Type B pancreatic cell (in vitro differentiated cells): ENCODE measurements at regions not wholly inside any gene's neighbourhood (a gene's known extent, or its start where the extent isn't known, plus 50 kb on each side); places are given as distances from the start of the nearest gene placed in this dataset.

Source experiments
- DNase-seq: peaks from one replicate; pipeline ENCODE4 v3.0.0; 2021; ENCODE audit warnings: mixed read lengths; ENCODE audit not compliant: unreplicated experiment; ENCODE audit errors: extremely low spot score
- H3K27ac Mint-ChIP-seq: 2 replicates; pipeline ENCODE4 v1.8.0; 2021; ENCODE audit warnings: mild to moderate bottlenecking, mixed read lengths
- H3K27me3 Mint-ChIP-seq: 2 replicates; pipeline ENCODE4 v1.8.0; 2021; ENCODE audit warnings: mixed read lengths
- H3K36me3 Mint-ChIP-seq: 2 replicates; pipeline ENCODE4 v1.8.0; 2021; ENCODE audit warnings: mixed read lengths
- H3K4me1 Mint-ChIP-seq: one replicate; pipeline ENCODE4 v1.8.0; 2021; ENCODE audit warnings: mixed read lengths; ENCODE audit not compliant: unreplicated experiment
- H3K4me3 Mint-ChIP-seq: 2 replicates; pipeline ENCODE4 v1.8.0; 2021; ENCODE audit warnings: mild to moderate bottlenecking, mixed read lengths
- H3K9me3 Mint-ChIP-seq: 2 replicates; pipeline ENCODE4 v1.8.0; 2021; ENCODE audit warnings: mixed read lengths
- CTCF ChIP-seq: fragments of 200-600 bp; sonication (generic); conservative IDR thresholded peaks from 2 replicates; pipeline ENCODE4 v1.5.0; 2021; ENCODE audit warnings: antibody characterized with exemption, mild to moderate bottlenecking

- Mint-ChIP-seq H3K9me3 (peaks cover 4% of the 10 kb centered on the region), H3K27ac (no peak overlapping the region), H3K4me3 (no peak overlapping the region), H3K36me3 (peaks cover 16% of the 10 kb centered on the region), H3K4me1 (peaks cover 6% of the 10 kb centered on the region), H3K27me3 (no peaks in the 10 kb centered on the region)
- no peak for DNase-seq
- no peak for TF ChIP-seq CTCF
Measured at GRCh38 chr12:31872831-31873604, 86.2 kb upstream of the RESF1 start.

- H3K27ac Mint-ChIP-seq: no peak overlapping the region
- H3K9me3 Mint-ChIP-seq: peaks cover 2% of the 10 kb centered on the region
- no peaks in the 10 kb centered on the region for H3K27me3 Mint-ChIP-seq
- H3K4me1 Mint-ChIP-seq: no peaks in the 10 kb centered on the region
- H3K4me3 Mint-ChIP-seq: no peak overlapping the region
- no peak for DNase-seq
- peaks cover 13% of the 10 kb centered on the region for H3K36me3 Mint-ChIP-seq
- TF ChIP-seq CTCF: no peak
Measured at GRCh38 chr12:31869972-31870371, 89.2 kb upstream of the RESF1 start.

- H3K4me3 Mint-ChIP-seq: no peak overlapping the region
- no peak overlapping the region for H3K27ac Mint-ChIP-seq
- no peaks in the 10 kb centered on the region for H3K4me1 Mint-ChIP-seq
- DNase-seq: no peak
- TF ChIP-seq CTCF: no peak
- no peaks in the 10 kb centered on the region for H3K9me3 Mint-ChIP-seq
- no peaks in the 10 kb centered on the region for H3K27me3 Mint-ChIP-seq
- H3K36me3 Mint-ChIP-seq: peaks cover 5% of the 10 kb centered on the region
Measured at GRCh38 chr12:31868965-31869364, 90.2 kb upstream of the RESF1 start.

GRCh38 chr12:31867292-31867691 is 91.9 kb upstream of the RESF1 start:
- no peaks in the 10 kb centered on the region for H3K4me1 Mint-ChIP-seq
- H3K9me3 Mint-ChIP-seq: no peaks in the 10 kb centered on the region
- no peak overlapping the region for H3K4me3 Mint-ChIP-seq

GRCh38 chr12:31866523-31866922 is 92.7 kb upstream of the RESF1 start:
- no peaks in the 10 kb centered on the region for H3K4me1 Mint-ChIP-seq
- no peak overlapping the region for H3K27ac Mint-ChIP-seq
- no peak overlapping the region for H3K4me3 Mint-ChIP-seq
- no peaks in the 10 kb centered on the region for H3K36me3 Mint-ChIP-seq
- no peaks in the 10 kb centered on the region for H3K27me3 Mint-ChIP-seq
- no peaks in the 10 kb centered on the region for H3K9me3 Mint-ChIP-seq
- no peak for TF ChIP-seq CTCF
- no peak for DNase-seq

More at GRCh38 chr12:31867292-31867691, 91.9 kb upstream of the RESF1 start:
- Mint-ChIP-seq H3K36me3 (peaks cover 1% of the 10 kb centered on the region), H3K27me3 (no peaks in the 10 kb centered on the region), H3K27ac (no peak overlapping the region)
- TF ChIP-seq CTCF: no peak
- no peak for DNase-seq
